Mesodermal cell (in vitro differentiated cells): ENCODE measurements at regions not wholly inside any gene's neighbourhood (a gene's known extent, or its start where the extent isn't known, plus 50 kb on each side); places are given as distances from the start of the nearest gene placed in this dataset.

Experiments
- H3K27ac ChIP-seq: 2 replicates; pipeline ENCODE4 v1.7.0; 2013; ENCODE audit warnings: mild to moderate bottlenecking, low read depth, low read length, moderate library complexity; ENCODE audit not compliant: severe bottlenecking
- H3K36me3 ChIP-seq: 2 replicates; pipeline ENCODE4 v1.7.1; 2013; ENCODE audit warnings: mild to moderate bottlenecking, low read length, moderate library complexity; ENCODE audit not compliant: control insufficient read depth, insufficient read depth
- H3K4me1 ChIP-seq: one replicate; pipeline ENCODE4 v1.7.1; 2013; ENCODE audit warnings: mild to moderate bottlenecking, low read length; ENCODE audit not compliant: insufficient read depth, control insufficient read depth, poor library complexity, severe bottlenecking
- H3K4me3 ChIP-seq: 2 replicates; pipeline ENCODE4 v1.7.0; 2013; ENCODE audit warnings: low read length, control low read depth, mild to moderate bottlenecking; ENCODE audit not compliant: insufficient read depth, poor library complexity, severe bottlenecking; ENCODE audit errors: extremely low read depth
- H3K9me3 ChIP-seq: 2 replicates; pipeline ENCODE4 v1.7.1; 2013; ENCODE audit warnings: mild to moderate bottlenecking, low read length, moderate library complexity; ENCODE audit not compliant: control insufficient read depth
- WGBS, 2 experiments: methylation state at CpG; one replicate each; pipeline ENCODE4 v1.1.5; 2013; ENCODE audit warnings: missing lambda C conversion rate in 2 of 2; ENCODE audit not compliant: insufficient coverage in 2 of 2; 5-methylcytosine and 5-hydroxymethylcytosine counted together

- Histone ChIP-seq H3K4me1 (no peaks in the 10 kb centered on the region), H3K27ac (no peak overlapping the region), H3K4me3 (no peak overlapping the region), H3K9me3 (no peaks in the 10 kb centered on the region), H3K36me3 (no peaks in the 10 kb centered on the region)
- 72 to 100% methylated on average over 1 to 2 of the region's 4 CpGs for WGBS, 2 experiments
Observed at GRCh38 chr4:53777244-53777984, 186.1 kb upstream of the LNX1 start.

DNA sequence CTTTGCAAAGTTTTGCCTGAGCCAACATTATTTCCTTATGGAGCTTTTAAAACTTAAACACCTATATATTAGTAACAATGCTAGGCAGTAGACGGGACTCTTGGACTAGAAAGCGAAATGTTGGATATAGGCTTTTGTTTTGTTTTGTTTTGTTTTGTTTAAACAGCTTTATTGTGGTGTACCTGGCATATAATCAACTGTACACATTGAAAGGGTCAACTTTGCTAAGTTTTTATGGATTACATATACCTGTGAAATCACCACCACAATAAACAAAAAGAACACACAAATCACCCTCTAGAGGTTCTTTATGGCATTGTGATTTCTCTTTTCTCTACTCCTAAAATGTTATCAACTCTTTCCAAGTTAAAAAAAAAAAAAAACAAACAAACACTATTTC is 184.9 kb upstream of the LNX1 start:
- no peak overlapping the region for H3K4me3 ChIP-seq
- no peak overlapping the region for H3K27ac ChIP-seq
- no peaks in the 10 kb centered on the region for H3K36me3 ChIP-seq
- no peaks in the 10 kb centered on the region for H3K9me3 ChIP-seq
- no peaks in the 10 kb centered on the region for H3K4me1 ChIP-seq
- WGBS, 2 experiments: no CpG with 5 or more reads among the region's 2 CpGs

GRCh38 chr4:53775381-53775780 is 184.1 kb upstream of the LNX1 start:
- Histone ChIP-seq H3K9me3 (no peaks in the 10 kb centered on the region), H3K4me3 (no peak overlapping the region), H3K4me1 (no peaks in the 10 kb centered on the region), H3K27ac (no peak overlapping the region), H3K36me3 (no peaks in the 10 kb centered on the region)
- WGBS, 2 experiments: 100% methylated on average over 2 to 3 of the region's 4 CpGs

DNA sequence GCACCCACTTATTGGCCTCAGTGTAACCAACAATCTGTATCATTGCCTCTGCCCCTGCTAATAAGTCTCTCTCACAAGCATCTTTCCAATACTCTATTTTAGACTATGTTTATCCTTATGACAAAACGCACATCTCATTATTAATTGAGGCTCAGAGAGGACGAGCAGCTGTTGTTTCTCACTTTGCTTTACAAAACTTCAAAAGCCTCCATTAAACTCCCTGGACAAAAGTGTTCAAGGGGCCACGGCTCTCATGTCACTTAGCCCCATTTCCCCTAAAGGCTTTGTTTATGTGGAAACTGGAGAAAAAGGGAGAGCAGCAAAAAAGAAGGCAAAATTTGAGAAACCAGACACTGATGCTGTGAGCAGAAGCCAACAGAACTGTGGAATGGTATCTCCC is 180.0 kb upstream of the LNX1 start:
- 100% methylated on average over 2 of the region's 3 CpGs; no CpG with 5 or more reads in 1 of the 2 experiments for WGBS, 2 experiments
- no peaks in the 10 kb centered on the region for H3K36me3 ChIP-seq

GRCh38 chr4:53767482-53767881 is 176.2 kb upstream of the LNX1 start:
- no peaks in the 10 kb centered on the region for H3K9me3 ChIP-seq
- H3K4me1 ChIP-seq: no peaks in the 10 kb centered on the region
- H3K36me3 ChIP-seq: no peaks in the 10 kb centered on the region
- no peak overlapping the region for H3K27ac ChIP-seq
- H3K4me3 ChIP-seq: no peak overlapping the region
- WGBS, 2 experiments: no CpG with 5 or more reads among the region's 2 CpGs

More for the DNA sequence above, 180.0 kb upstream of the LNX1 start:
- Histone ChIP-seq H3K4me1 (no peaks in the 10 kb centered on the region), H3K4me3 (no peak overlapping the region), H3K27ac (no peak overlapping the region), H3K9me3 (no peaks in the 10 kb centered on the region)

- no peaks in the 10 kb centered on the region for H3K9me3 ChIP-seq
- H3K27ac ChIP-seq: peak overlapping the region; percentile 51
- WGBS, 2 experiments: 80% methylated on average over 1 of the region's 3 CpGs; no CpG with 5 or more reads in 1 of the 2 experiments
- no peaks in the 10 kb centered on the region for H3K36me3 ChIP-seq
- no peaks in the 10 kb centered on the region for H3K4me1 ChIP-seq
- no peak overlapping the region for H3K4me3 ChIP-seq
Observed at GRCh38 chr4:53764761-53765490, 173.6 kb upstream of the LNX1 start.

DNA sequence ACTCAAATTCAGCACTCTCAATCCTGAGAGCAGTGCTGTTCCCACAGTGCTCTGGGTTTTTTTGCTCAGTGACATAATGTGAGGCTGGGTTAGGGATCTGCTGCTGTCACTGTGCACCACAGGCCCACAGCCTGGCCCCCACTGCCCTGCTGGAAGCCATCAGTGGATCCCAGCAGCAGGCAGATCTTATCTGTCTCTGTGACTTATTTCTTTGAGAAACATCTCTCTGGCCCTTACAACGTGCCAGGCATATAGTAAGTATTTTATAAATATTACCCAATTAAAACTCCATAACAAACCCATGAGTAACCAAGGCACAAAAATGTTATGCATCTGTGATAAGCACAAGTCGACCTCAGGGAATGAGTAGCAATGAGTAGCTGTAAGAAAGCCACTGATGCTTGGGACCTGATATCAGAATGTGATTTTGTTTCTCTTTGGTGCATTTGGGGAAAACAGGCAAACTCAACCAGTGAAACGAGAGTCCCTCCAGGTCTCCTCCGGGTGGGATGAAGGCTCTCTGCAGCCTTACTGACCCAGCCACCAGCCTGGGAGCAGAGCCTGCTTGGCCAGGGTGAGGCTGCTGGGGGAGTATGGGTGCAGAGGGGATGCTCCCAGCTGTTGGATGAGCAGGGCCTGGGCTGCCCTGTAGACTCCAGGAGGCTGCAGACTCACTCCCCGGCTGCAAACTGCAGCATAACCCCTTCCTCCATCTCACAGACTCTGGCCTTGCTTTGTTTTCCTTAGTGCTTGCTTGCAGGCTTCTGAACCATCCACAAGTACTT is 172.7 kb upstream of the LNX1 start:
- no peaks in the 10 kb centered on the region for H3K36me3 ChIP-seq
- no peak overlapping the region for H3K4me3 ChIP-seq
- H3K4me1 ChIP-seq: no peaks in the 10 kb centered on the region
- H3K27ac ChIP-seq: peak overlapping the region; percentile 51
- 80 to 84% methylated on average over 3 to 4 of the region's 5 CpGs for WGBS, 2 experiments
- no peaks in the 10 kb centered on the region for H3K9me3 ChIP-seq

- no peaks in the 10 kb centered on the region for H3K4me1 ChIP-seq
- no peaks in the 10 kb centered on the region for H3K9me3 ChIP-seq
- WGBS, 2 experiments: no CpG with 5 or more reads among the region's 1 CpG
- H3K4me3 ChIP-seq: no peak overlapping the region
- no peaks in the 10 kb centered on the region for H3K36me3 ChIP-seq
- H3K27ac ChIP-seq: no peak overlapping the region
Observed at GRCh38 chr4:53755656-53756055, 164.4 kb upstream of the LNX1 start.

DNA sequence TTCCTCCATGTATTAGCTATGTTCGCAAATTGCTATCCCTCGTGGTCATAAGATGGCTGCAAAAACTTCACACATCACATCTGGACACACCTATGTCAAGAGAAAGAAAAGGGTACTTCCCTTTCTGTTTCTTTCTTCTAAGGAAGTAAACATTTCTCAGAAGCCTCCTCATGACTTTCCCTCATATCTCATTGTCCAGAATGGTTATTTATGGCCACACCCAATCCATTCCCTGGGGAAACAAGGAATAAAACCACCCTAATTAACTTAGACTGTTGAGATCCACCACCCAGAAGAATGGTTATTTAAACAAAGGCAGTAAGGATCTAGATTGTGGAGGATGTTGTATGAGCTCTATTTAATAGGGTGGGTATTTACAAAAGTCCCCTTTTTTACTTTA is 160.8 kb upstream of the LNX1 start:
- no peaks in the 10 kb centered on the region for H3K9me3 ChIP-seq
- WGBS, 2 experiments: 63 to 83% methylated on average over 1 of the region's 2 CpGs
- no peak overlapping the region for H3K4me3 ChIP-seq
- no peak overlapping the region for H3K27ac ChIP-seq
- no peaks in the 10 kb centered on the region for H3K4me1 ChIP-seq
- no peaks in the 10 kb centered on the region for H3K36me3 ChIP-seq

GRCh38 chr4:53748328-53748772 is 157.1 kb upstream of the LNX1 start:
- Histone ChIP-seq H3K4me1 (no peaks in the 10 kb centered on the region), H3K27ac (no peak overlapping the region), H3K4me3 (no peak overlapping the region), H3K9me3 (no peaks in the 10 kb centered on the region), H3K36me3 (no peaks in the 10 kb centered on the region)
- 80% methylated on average over 1 of the region's 2 CpGs; no CpG with 5 or more reads in 1 of the 2 experiments for WGBS, 2 experiments
